ENCODE measurements at regions not wholly inside any gene's neighbourhood (a gene's known extent, or its start where the extent isn't known, plus 50 kb on each side); places are given as distances from the start of the nearest gene placed in this dataset.

DNA sequence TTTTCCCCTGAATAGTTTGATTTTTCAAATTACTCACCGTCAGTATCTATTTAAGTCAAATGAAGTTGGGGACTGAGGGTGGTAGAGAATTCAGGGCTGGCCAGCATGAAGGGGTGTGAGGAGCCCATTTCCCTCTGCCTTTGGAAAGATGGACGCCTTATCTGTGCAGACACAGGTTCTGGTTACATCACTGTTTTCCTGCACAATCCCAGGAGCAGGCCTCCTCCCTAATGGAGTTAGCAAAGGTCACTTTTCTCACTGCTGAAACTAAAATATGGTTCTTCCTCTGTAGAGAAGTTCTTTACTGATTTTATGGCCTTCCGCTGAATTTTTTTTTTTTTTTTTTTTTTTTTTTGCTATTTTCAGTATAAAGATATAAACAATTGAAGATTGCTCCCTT is 69.1 kb downstream of the FOXD1 start:
- ATAC-seq (no peak), DNase-seq (no peak)
- Histone ChIP-seq H3K36me3 (no peaks in the 10 kb centered on the region), H3K27ac (no peak overlapping the region), H3K27me3 (peaks cover 68 to 92% of the 10 kb centered on the region in 2 donors), H3K4me1 (peaks cover 9 to 15% of the 10 kb centered on the region in 2 donors), H3K4me3 (no peak overlapping the region), H3K9me3 (peaks cover 0 to 10% of the 10 kb centered on the region in 2 donors)
- intact Hi-C loops (cut with DNase I), result no loop called here
- TF ChIP-seq CTCF (IDR thresholded peaks at IDR 0.05), result no peak

GRCh38 chr5:73378765-73379164 is 69.8 kb downstream of the FOXD1 start:
- ATAC-seq, result no peak
- Histone ChIP-seq H3K4me1 (peaks cover 9 to 15% of the 10 kb centered on the region in 2 donors), H3K27ac (no peak overlapping the region), H3K4me3 (no peak overlapping the region), H3K27me3 (peaks cover 64 to 92% of the 10 kb centered on the region in 2 donors), H3K36me3 (no peaks in the 10 kb centered on the region), H3K9me3 (peaks cover 0 to 3% of the 10 kb centered on the region in 2 donors)
- TF ChIP-seq CTCF (IDR thresholded peaks at IDR 0.05), result no peak
- no peak for DNase-seq
- intact Hi-C loops (cut with DNase I), result no loop called here

DNA sequence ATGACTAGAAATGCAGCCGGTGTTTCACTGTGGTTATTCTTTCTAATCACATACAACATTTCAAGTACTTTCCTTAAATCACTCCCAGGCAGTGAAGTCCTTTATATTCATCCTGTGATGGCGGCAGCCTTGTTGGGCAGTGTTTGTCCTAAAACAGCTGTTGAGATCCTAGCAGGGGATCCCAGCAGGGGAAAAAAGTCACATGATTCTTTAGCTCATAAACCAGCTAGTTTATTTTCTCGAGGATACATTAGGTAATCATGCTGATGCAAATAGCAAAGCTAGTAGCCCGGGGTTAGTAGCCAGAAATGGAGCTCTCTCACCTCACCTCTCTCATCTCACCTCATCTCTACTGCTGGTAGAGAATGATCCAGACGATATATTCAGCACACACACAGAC is 70.5 kb downstream of the FOXD1 start:
- intact Hi-C loops (cut with DNase I), result no loop called here
- no peak overlapping the region for H3K27ac ChIP-seq

GRCh38 chr5:73376618-73377170 is 71.9 kb downstream of the FOXD1 start:
- H3K4me1 ChIP-seq, result peaks cover 4 to 8% of the 10 kb centered on the region in 2 donors
- DNase-seq (no peak), ATAC-seq (no peak)
- intact Hi-C loops (cut with DNase I), result no loop called here
- peaks cover 43 to 92% of the 10 kb centered on the region in 2 donors for H3K27me3 ChIP-seq
- no peaks in the 10 kb centered on the region for H3K36me3 ChIP-seq
- H3K4me3 ChIP-seq, result no peak overlapping the region
- H3K27ac ChIP-seq, result no peak overlapping the region
- no peaks in the 10 kb centered on the region for H3K9me3 ChIP-seq
- TF ChIP-seq CTCF (IDR thresholded peaks at IDR 0.05), result no peak

More for the DNA sequence above, 70.5 kb downstream of the FOXD1 start:
- peaks cover 57 to 92% of the 10 kb centered on the region in 2 donors for H3K27me3 ChIP-seq
- peaks cover 9 to 15% of the 10 kb centered on the region in 2 donors for H3K4me1 ChIP-seq
- no peak for DNase-seq
- no peaks in the 10 kb centered on the region for H3K36me3 ChIP-seq
- H3K4me3 ChIP-seq, result no peak overlapping the region
- no peaks in the 10 kb centered on the region for H3K9me3 ChIP-seq
- TF ChIP-seq CTCF (IDR thresholded peaks at IDR 0.05), result no peak
- ATAC-seq, result no peak

DNA sequence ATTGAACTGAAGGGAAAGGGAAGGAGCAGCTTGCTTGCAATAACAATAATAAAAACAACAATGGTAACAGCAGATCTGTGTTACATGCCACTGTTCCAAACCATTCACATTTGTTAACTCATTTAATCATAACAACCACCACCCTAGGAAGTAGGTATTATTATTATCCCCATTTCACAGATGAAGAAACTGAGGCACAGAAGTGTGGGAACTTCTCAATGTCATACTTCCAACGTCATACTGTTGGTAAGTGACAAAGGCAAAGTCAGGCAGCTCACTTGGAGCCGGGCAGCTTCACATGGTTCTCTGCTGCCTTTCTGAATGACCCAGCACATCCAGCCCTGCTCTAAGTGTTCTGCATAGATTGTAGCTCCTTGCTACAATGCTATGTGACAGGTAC is 72.6 kb downstream of the FOXD1 start:
- peaks cover 36 to 92% of the 10 kb centered on the region in 2 donors for H3K27me3 ChIP-seq
- intact Hi-C loops (cut with DNase I), result no loop called here
- H3K36me3 ChIP-seq, result no peaks in the 10 kb centered on the region
- no peak for DNase-seq
- peaks cover 0 to under 1% of the 10 kb centered on the region in 2 donors for H3K4me1 ChIP-seq
- H3K27ac ChIP-seq, result no peak overlapping the region
- TF ChIP-seq CTCF (IDR thresholded peaks at IDR 0.05), result no peak
- no peaks in the 10 kb centered on the region for H3K9me3 ChIP-seq
- no peak for ATAC-seq
- H3K4me3 ChIP-seq, result no peak overlapping the region
